GM12878 (cell line): ENCODE measurements at regions not wholly inside any gene's neighbourhood (a gene's known extent, or its start where the extent isn't known, plus 50 kb on each side); places are given as distances from the start of the nearest gene placed in this dataset.

Experiments
- ATAC-seq: fragments of 200-7000 bp; cut with Tn5 transposase; 3 replicates; pipeline ENCODE4 v1.9.1; 2020; ENCODE audit warnings: mild to moderate bottlenecking, moderate library complexity
- BruUV-seq: library from RNA; stranded (reverse); fragments of 400-500 nt; replicated peaks from 2 replicates; lab custom pipeline; 2021; lab: Mats Ljungman, UMichigan
- CTCF ChIA-PET: fragments of 300-600 bp; sonication (Branson Sonifier 250); formaldehyde crosslinking; extraction: SDS; loops from one replicate; lab custom pipeline; 2021; ENCODE audit warnings: inconsistent platforms; lab: Yijun Ruan, JAX
- POLR2A ChIA-PET: fragments of 350-600 bp; formaldehyde crosslinking; extraction: SDS; loops from one replicate; lab custom pipeline; 2021; ENCODE audit warnings: inconsistent platforms; lab: Charles Lee
- RAD21 ChIA-PET: fragments of 300-600 bp; sonication (Branson Sonifier 250); formaldehyde crosslinking; loops from one replicate; lab custom pipeline; 2023; ENCODE audit warnings: antibody characterized with exemption; ENCODE audit not compliant: unreplicated experiment; lab: Charles Lee
- SMC1A ChIA-PET: fragments of 300-600 bp; sonication (Branson Sonifier 250); formaldehyde crosslinking; loops from one replicate; lab custom pipeline; 2023; ENCODE audit not compliant: unreplicated experiment, uncharacterized antibody; lab: Charles Lee
- DNase-seq: peaks from one replicate; pipeline ENCODE4 v3.0.0-alpha.2; 2011; ENCODE audit warnings: low read depth, low spot score
- FAIRE-seq: peaks from 3 replicates; lab custom pipeline; 2011; peaks lifted over from hg19 to GRCh38; lab: Jason Lieb, UNC
- H2AFZ ChIP-seq: 2 replicates; pipeline ENCODE4 v1.6.0; 2011; ENCODE audit warnings: low read depth, low read length, control low read depth; ENCODE audit not compliant: control insufficient read depth
- H3K27ac ChIP-seq: 2 replicates; pipeline ENCODE4 v1.5.1; 2011; ENCODE audit warnings: control low read depth; ENCODE audit not compliant: control insufficient read depth, insufficient read depth
- H3K27me3 ChIP-seq, 2 experiments: replicated peaks in 1 of 2; 2 replicates each; pipeline versions ENCODE4 v1.6.0 to v1.6.1; 2011; ENCODE audit warnings: low read length in 1 of 2; ENCODE audit not compliant: control insufficient read depth in 2 of 2, insufficient read depth in 2 of 2
- H3K36me3 ChIP-seq, 2 experiments: 2 replicates each; pipeline ENCODE4 v1.5.1; 2011; ENCODE audit warnings: low read length in 1 of 2; ENCODE audit not compliant: control insufficient read depth in 2 of 2, insufficient read depth in 2 of 2
- H3K4me1 ChIP-seq: 2 replicates; pipeline ENCODE4 v1.6.1; 2011; ENCODE audit warnings: mild to moderate bottlenecking, low read length, moderate library complexity, mixed read lengths; ENCODE audit not compliant: control insufficient read depth, insufficient read depth
- H3K4me2 ChIP-seq: 2 replicates; pipeline ENCODE4 v1.6.0; 2011; ENCODE audit warnings: control low read depth; ENCODE audit not compliant: control insufficient read depth, insufficient read depth
- H3K4me3 ChIP-seq: fragments of 200-600 bp; sonication (generic); 2 replicates; pipeline ENCODE4 v1.5.1; 2016
- H3K79me2 ChIP-seq: 2 replicates; pipeline ENCODE4 v1.6.0; 2011; ENCODE audit warnings: low read length; ENCODE audit not compliant: control insufficient read depth, insufficient read depth
- H3K9ac ChIP-seq: 2 replicates; pipeline ENCODE4 v1.8.0; 2011; ENCODE audit warnings: low read length, control low read depth, mixed read lengths; ENCODE audit not compliant: control insufficient read depth, insufficient read depth
- H3K9me3 ChIP-seq: replicated peaks from 3 replicates; pipeline ENCODE4 v1.5.1; 2011; ENCODE audit warnings: mild to moderate bottlenecking, low read length; ENCODE audit not compliant: control insufficient read depth, insufficient read depth
- H4K20me1 ChIP-seq: 2 replicates; pipeline ENCODE4 v1.6.0; 2011; ENCODE audit not compliant: control insufficient read depth, insufficient read depth
- CBFB ChIP-seq: IDR thresholded peaks from 2 replicates; pipeline ENCODE4 v1.6.1; 2016; ENCODE audit warnings: antibody characterized with exemption, low read depth
- E2F4 ChIP-seq: IDR thresholded peaks from 2 replicates; pipeline ENCODE4 v1.6.1; 2012; ENCODE audit warnings: low read depth, low read length, improper control_type of control experiment
- EP300 ChIP-seq, 2 experiments: fragments of 150-350 bp in 1 of 2; IDR thresholded peaks; 2 replicates each; pipeline ENCODE4 v1.6.1; 2011 to 2012; ENCODE audit warnings: low read depth in 2 of 2, low read length in 2 of 2, borderline replicate concordance in 1 of 2, improper control_type of control experiment in 1 of 2, inconsistent platforms in 1 of 2; ENCODE audit not compliant: control insufficient read depth in 1 of 2
- MEF2A ChIP-seq: IDR thresholded peaks from 2 replicates; pipeline ENCODE4 v1.6.1; 2011; ENCODE audit warnings: low read depth, mild to moderate bottlenecking, low read length, moderate library complexity; ENCODE audit not compliant: insufficient read depth
- PRDM15 ChIP-seq: fragments of 450-650 bp; formaldehyde crosslinking; IDR thresholded peaks from 2 replicates; pipeline ENCODE4 v1.4.0; 2020; ENCODE audit warnings: mild to moderate bottlenecking, moderate library complexity
- STAT3 ChIP-seq: IDR thresholded peaks from 2 replicates; pipeline ENCODE4 v1.6.1; 2011; ENCODE audit warnings: low read depth, low read length, improper control_type of control experiment
- ZBTB4 ChIP-seq: fragments of 450-650 bp; formaldehyde crosslinking; IDR thresholded peaks from 2 replicates; pipeline ENCODE4 v1.4.0; 2022; ENCODE audit warnings: mild to moderate bottlenecking, moderate library complexity
- ZNF592 ChIP-seq: fragments of 450-650 bp; IDR thresholded peaks from 2 replicates; pipeline ENCODE4 v1.6.1; 2017; ENCODE audit warnings: mild to moderate bottlenecking, moderate library complexity
- WGBS: methylation state at CpG from one replicate; pipeline ENCODE4 v1.1.6; 2016; ENCODE audit warnings: low lambda C conversion rate; ENCODE audit not compliant: insufficient replicate concordance, insufficient coverage; ENCODE audit errors: missing lambda C conversion rate; 5-methylcytosine and 5-hydroxymethylcytosine counted together
- in situ Hi-C: fragments of 300-500 bp; cut with MboI; formaldehyde crosslinking; loops from 9 replicates; pipeline ENCODE4 v1.14.3; 2018; ENCODE audit warnings: mixed read lengths
- intact Hi-C: fragments of 100-400 bp; cut with micrococcal nuclease; formaldehyde crosslinking; loops from one replicate; pipeline ENCODE4 v1.14.2; 2022; ENCODE audit not compliant: unreplicated experiment

- TF ChIP-seq ZBTB4 (CRISPR knock-in tag): no peak
- no peak for TF ChIP-seq EP300 (IDR thresholded peaks at IDR 0.05; ENCODE audit: borderline replicate concordance in 1 of 2, control insufficient read depth in 1 of 2, low read depth in 2 of 2, low read length in 2 of 2)
Observed at GRCh38 chr18:78228974-78229373, 750.6 kb upstream of the SALL3 start (continued).

GRCh38 chr18:78230911-78231310 lies 748.7 kb upstream of the SALL3 start:
- no peak overlapping the region for H3K4me2 ChIP-seq
- no peak overlapping the region for H2AFZ ChIP-seq
- no peaks in the 10 kb centered on the region for H3K4me1 ChIP-seq
- no peak for ATAC-seq
- H3K36me3 ChIP-seq: no peaks in the 10 kb centered on the region
- DNase-seq: no peak
- no peak overlapping the region for H3K27ac ChIP-seq
- WGBS: 7% methylated on average over 4 of the region's 4 CpGs
- H3K27me3 ChIP-seq: no peaks in the 10 kb centered on the region
- intact Hi-C loops: no loop called here
- in situ Hi-C loops: no loop called here
- CTCF ChIA-PET: no interaction called here
- H4K20me1 ChIP-seq: no peaks in the 10 kb centered on the region
- H3K79me2 ChIP-seq: no peaks in the 10 kb centered on the region
- SMC1A ChIA-PET: no interaction called here
- no peak overlapping the region for H3K4me3 ChIP-seq
- H3K9ac ChIP-seq: no peak overlapping the region
- POLR2A ChIA-PET: no interaction called here
- RAD21 ChIA-PET: no interaction called here
- no peak for FAIRE-seq
- no TSS peak for BruUV-seq
- no peaks in the 10 kb centered on the region; the same call in 2 of the 3 replicates for H3K9me3 ChIP-seq
- TF ChIP-seq ZNF592 (no peak), CBFB (no peak), E2F4 (no peak), PRDM15 (no peak), MEF2A (no peak), STAT3 (no peak)
